Fibroblast of gingiva (primary cell): ENCODE measurements at regions not wholly inside any gene's neighbourhood (a gene's known extent, or its start where the extent isn't known, plus 50 kb on each side); places are given as distances from the start of the nearest gene placed in this dataset.

ENCODE experiments used
- DNase-seq: peaks from one replicate; pipeline ENCODE4 v3.0.0-alpha.2; 2011; ENCODE audit warnings: low read depth

DNA sequence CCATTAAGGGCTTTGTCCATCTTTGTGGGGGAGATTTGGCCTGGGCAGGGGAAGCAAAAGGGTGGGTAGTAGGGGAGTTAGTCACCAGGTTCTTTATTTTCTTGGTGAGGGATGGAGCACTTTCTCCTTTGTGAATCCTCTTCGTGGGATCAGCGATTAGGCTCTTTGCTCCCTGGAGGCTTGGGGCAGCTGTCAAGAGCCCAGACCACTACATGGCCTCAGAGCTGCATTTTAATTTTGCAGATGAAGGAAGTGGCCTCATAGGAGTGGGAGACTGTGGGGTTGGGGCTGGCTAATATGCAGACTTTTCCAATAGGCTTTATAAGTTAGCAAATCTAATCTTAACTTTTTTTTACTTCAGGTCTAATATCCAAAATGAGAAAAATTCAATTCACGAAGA lies 168.1 kb upstream of the DEFB112 start:
- no peak for DNase-seq

GRCh38 chr6:50236164-50236563 lies 186.4 kb upstream of the DEFB112 start:
- DNase-seq = no peak

DNA sequence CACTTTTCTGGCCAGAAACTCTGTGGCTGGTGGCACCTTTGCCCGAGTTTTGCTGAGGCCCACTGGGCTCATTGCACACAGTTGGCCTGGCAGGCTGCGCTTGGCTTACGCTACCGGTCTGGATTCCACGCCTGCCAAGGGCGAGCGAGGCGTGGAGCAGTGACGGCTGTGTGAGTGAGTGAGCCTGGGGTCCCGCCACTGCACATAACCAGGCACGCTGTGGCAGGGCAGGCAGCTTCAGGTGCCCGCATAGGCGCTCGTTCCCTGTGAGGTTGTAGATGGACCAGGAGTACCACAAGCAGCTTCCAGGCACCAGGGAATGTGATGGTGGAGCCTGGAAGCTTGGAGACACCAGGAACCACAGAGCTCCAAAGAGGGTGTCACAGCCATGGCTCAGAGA lies 190.1 kb upstream of the DEFB112 start:
- DNase-seq = no peak

- no peak for DNase-seq
Measured at GRCh38 chr6:50240986-50241385, 191.3 kb upstream of the DEFB112 start.

DNA sequence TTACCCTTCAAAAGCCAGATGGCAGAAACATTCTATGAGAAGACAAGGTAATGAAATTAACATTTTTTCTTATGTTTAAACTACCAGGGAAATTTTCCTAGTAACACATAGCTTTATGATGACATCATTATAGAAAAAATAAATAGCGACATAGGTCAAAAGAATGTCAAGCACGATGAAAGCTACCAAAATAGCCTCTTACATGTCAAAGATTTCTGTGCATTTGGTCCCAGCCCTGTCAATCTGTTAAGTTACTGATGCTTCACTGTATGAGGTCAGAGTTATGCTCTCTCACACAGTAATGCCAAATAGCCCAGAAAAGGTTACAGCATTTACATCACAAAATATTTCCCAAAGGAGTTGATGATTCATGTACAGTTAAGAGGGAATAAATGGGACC lies 199.8 kb upstream of the DEFB112 start:
- no peak for DNase-seq

DNA sequence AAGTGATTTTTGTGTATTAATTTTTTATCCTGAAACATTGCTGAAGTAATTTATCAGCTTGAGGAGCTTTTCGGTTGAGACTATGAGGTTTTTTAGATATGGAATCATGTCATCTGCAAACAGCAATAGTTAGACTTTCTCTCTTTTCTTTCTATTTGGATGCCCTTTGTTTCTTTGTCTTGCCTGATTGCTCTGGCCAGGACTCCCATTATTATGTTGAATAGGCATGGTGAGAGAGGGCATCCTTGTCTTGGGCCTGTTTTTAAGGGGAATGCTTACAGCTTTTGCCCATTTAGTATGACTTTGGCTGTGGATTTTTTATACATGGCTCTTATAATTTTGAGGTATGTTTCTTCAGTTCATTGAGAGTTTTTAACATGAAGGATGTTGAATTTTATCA lies 207.6 kb upstream of the DEFB112 start:
- no peak for DNase-seq

DNA sequence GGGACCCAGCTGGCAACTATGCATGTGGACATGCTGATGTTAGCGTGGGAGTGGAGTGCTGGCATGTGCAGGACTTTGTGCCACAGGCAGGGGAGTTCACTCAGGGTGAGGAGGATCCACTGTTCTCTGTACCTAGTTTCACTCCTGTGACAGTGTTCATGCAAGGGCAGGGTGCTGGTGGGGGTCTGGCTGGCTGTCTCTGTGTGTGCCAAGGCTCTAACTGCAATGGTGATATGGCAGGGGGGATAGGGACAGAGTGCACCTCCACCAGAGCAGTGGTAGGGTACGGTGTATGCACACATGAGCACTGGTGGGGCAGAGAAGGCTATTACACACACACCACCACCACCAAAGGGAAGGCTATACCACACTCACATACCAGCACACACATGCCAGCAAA lies 210.2 kb upstream of the DEFB112 start:
- no peak for DNase-seq

GRCh38 chr6:50264995-50265571 lies 215.4 kb upstream of the DEFB112 start:
- no peak for DNase-seq

DNA sequence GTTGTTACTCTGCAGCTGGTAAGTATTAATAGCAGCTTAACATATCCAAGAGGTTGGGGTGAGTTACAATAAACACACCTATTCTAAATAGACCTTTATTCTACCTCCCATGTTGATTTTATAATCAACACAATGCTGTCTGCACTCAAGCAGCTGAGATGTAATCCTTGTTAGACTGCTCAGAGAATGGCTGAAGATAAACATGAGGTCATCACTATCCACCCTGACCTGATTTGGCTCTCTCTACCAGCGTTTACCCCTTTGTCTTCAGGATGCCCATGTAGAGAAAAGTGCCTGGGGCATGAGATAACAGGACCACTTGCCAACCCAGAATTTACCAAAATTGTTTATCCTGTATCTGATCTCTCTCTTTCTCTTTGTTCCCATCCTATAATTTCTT lies 220.7 kb upstream of the DEFB112 start:
- no peak for DNase-seq

DNA sequence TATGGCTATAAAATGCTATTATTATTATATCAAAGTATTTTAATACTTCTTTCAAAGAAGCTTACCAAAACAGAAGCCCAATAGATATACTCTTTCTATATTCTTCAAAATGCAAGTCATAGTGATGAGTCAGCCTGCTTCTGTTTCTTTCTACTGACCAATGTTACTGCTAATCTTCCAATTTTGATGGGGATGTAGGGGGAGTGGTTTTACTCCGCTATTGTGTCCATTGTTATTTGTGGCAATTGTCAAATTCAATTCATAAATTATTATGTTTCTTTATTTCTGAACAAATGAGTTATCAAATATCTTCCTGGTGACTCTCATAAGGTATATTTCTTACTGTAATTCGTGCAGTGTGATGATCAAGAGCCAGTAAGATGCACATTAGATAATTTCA lies 221.5 kb upstream of the DEFB112 start:
- no peak for DNase-seq

- DNase-seq = no peak
Measured at GRCh38 chr6:50271817-50272216, 222.1 kb upstream of the DEFB112 start.

GRCh38 chr6:50272611-50273010 lies 222.9 kb upstream of the DEFB112 start:
- DNase-seq = no peak

GRCh38 chr6:50276771-50277261 lies 227.1 kb upstream of the DEFB112 start:
- no peak for DNase-seq

- no peak for DNase-seq
Measured at GRCh38 chr6:50277774-50278173, 228.0 kb upstream of the DEFB112 start.

GRCh38 chr6:50278663-50279062 lies 228.9 kb upstream of the DEFB112 start:
- DNase-seq = no peak

GRCh38 chr6:50285735-50286134 lies 236.0 kb upstream of the DEFB112 start:
- no peak for DNase-seq

GRCh38 chr6:50288241-50288640 lies 238.5 kb upstream of the DEFB112 start:
- no peak for DNase-seq

DNA sequence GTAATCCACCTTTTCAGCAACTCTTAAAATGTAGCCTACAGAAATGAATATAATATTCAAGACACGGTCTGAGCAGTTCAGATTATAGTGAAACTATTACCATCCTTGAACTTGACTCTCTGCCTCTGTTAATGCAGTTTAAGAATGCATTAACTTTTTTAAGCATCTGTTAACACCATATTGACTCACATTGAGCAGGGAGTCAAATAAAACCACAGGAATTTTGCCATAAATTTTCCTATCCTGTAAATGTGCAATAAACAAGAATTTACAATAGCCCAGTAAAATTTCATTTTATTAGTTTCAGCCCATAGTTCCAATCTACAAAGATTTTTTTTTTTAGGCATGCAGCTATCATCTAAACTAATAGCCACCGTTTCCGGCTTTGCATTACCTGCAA lies 239.2 kb upstream of the DEFB112 start:
- no peak for DNase-seq

DNA sequence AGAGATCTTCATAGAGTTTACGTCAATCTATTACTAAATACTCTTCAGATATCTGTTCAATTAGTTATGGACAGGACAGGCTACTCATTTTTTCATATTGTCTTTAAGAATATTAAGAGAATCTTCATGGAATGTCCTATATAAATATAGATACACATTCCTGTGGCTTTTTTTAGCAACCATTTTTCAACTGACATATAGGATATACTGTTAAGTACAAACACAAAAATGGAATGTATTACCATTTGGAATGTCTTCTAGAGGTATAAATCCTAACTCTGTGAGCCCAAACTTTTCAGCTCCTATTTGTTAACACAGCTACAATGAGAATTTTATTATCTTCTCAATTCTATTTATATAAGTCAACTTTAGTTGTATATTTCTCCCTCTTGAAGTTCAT lies 239.6 kb upstream of the DEFB112 start:
- no peak for DNase-seq

GRCh38 chr6:50301307-50301706 lies 251.6 kb upstream of the DEFB112 start:
- no peak for DNase-seq

GRCh38 chr6:50305660-50306059 lies 255.9 kb upstream of the DEFB112 start:
- DNase-seq = no peak

- no peak for DNase-seq
Measured at GRCh38 chr6:50318536-50318935, 268.8 kb upstream of the DEFB112 start.

DNA sequence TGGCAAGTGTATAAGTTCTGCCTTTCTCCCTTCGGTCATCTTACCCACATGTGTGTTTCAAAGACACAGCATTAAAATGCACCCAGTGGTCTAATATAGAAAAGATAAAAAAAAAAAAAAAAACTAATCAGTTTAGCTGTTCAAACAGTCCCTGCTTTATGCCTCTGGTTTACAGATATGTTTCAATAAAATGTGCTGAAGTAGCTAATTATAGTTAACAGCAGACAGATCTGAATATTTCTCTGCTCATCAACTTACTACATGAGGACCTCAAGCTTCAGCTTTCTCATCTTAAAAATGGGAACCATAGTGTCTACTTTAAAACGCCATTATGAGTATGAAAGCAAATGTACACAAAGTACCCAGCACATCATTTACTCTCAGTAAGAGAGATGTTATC lies 280.6 kb upstream of the DEFB112 start:
- no peak for DNase-seq

GRCh38 chr6:50330963-50331362 lies 281.2 kb upstream of the DEFB112 start:
- no peak for DNase-seq

GRCh38 chr6:50333696-50334095 lies 284.0 kb upstream of the DEFB112 start:
- no peak for DNase-seq
